Testis (tissue), 2 donors: ENCODE measurements at regions not wholly inside any gene's neighbourhood (a gene's known extent, or its start where the extent isn't known, plus 50 kb on each side); places are given as distances from the start of the nearest gene placed in this dataset.
A peak's percentile ranks its signal among the peaks of the same experiment; 100 is the strongest.

Source experiments
- DNase-seq: peaks from one replicate; pipeline ENCODE4 v3.0.0-alpha.2; 2019
- H3K27ac ChIP-seq, 2 donors: fragments of 200-600 bp; sonication (generic); one replicate each; pipeline ENCODE4 v1.5.1; 2019
- H3K27me3 ChIP-seq: fragments of 200-600 bp; sonication (generic); one replicate; pipeline ENCODE4 v1.5.1; 2019
- H3K36me3 ChIP-seq: fragments of 200-600 bp; sonication (generic); one replicate; pipeline ENCODE4 v1.5.1; 2017; ENCODE audit warnings: low read depth; ENCODE audit errors: missing control alignments
- H3K4me1 ChIP-seq: fragments of 200-600 bp; sonication (generic); one replicate; pipeline ENCODE4 v1.5.1; 2019
- H3K4me3 ChIP-seq, 2 donors: fragments of 200-600 bp; sonication (generic); one replicate each; pipeline ENCODE4 v1.5.1; 2017 to 2019
- H3K9me3 ChIP-seq: fragments of 200-600 bp; sonication (generic); one replicate; pipeline ENCODE4 v1.5.1; 2017
- POLR2A ChIP-seq: fragments of 450-650 bp; IDR thresholded peaks from one replicate; pipeline ENCODE4 v1.6.1; 2017; ENCODE audit warnings: antibody characterized with exemption, mild to moderate bottlenecking, moderate library complexity
- WGBS, 2 donors: methylation state at CpG; one replicate each; pipeline ENCODE4 v1.1.5; 2018; 5-methylcytosine and 5-hydroxymethylcytosine counted together
- intact Hi-C: fragments of 100-400 bp; cut with DNase I; formaldehyde crosslinking; loops from one replicate; pipeline ENCODE4 v1.15.1; 2023; ENCODE audit warnings: low total_unique reads
- TF ChIP-seq, protein P1 (sequence below), 3 experiments: fragments of 450-650 bp in 2 of 3; fragments of 200-600 bp in 1 of 3; sonication (generic) in 1 of 3; IDR thresholded peaks; one replicate each; pipeline ENCODE4 v1.5.1; 2016 to 2019; ENCODE audit warnings: antibody characterized with exemption in 3 of 3, mild to moderate bottlenecking in 2 of 3, moderate library complexity in 1 of 3

DNA sequence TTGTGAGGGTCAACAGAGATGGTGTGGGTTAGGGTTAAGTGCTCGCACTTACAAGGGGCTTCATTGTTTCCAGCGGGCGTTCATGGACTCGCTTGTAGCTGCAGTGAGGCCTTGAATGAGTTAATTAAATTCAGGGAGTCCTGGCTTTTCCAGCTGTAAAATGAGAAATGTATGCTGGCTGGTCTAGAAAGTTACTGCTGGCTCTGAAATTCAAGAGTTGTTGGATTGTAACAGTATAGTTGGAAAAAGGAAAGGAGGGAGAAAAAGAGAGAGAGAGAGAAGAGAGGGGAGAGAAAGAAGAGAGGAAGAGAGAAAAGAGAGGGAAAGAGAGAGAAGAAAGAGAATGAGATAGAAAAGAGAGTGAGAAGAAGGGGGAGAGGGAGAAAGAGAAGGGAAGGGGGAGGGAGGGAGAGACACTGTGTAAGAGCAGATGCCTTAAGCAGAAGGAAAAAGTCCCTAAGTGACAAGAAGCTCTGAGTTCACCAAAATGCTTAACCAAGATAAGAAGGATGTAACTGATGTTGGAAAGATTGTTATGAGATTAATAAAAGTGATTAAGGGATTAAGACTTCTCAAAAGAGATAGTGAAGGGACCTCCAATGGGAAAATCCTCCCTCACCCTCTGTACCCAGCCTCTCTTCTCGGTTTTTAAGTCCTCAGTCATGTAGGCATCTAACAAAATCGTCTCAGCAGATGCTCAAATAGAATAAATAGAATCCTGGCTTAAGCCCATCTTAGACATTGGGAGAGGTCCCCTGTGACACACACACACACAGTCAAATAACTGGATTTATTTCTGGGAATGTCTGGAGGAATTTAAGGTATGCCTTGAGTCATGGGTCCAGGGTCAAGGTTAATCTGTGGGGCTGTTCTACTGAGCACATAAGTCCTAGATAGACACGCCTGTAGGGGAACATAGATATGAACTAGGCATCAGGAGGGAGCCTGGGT is 477.9 kb downstream of the MIAT start:
- no peak for TF ChIP-seq POLR2A
- TF ChIP-seq, protein P1, sequence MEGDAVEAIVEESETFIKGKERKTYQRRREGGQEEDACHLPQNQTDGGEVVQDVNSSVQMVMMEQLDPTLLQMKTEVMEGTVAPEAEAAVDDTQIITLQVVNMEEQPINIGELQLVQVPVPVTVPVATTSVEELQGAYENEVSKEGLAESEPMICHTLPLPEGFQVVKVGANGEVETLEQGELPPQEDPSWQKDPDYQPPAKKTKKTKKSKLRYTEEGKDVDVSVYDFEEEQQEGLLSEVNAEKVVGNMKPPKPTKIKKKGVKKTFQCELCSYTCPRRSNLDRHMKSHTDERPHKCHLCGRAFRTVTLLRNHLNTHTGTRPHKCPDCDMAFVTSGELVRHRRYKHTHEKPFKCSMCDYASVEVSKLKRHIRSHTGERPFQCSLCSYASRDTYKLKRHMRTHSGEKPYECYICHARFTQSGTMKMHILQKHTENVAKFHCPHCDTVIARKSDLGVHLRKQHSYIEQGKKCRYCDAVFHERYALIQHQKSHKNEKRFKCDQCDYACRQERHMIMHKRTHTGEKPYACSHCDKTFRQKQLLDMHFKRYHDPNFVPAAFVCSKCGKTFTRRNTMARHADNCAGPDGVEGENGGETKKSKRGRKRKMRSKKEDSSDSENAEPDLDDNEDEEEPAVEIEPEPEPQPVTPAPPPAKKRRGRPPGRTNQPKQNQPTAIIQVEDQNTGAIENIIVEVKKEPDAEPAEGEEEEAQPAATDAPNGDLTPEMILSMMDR (IDR thresholded peaks at IDR 0.05) = no peak
- H3K27me3 ChIP-seq = no peaks in the 10 kb centered on the region
- no peaks in the 10 kb centered on the region for H3K9me3 ChIP-seq
- no peak overlapping the region for H3K27ac ChIP-seq
- DNase-seq = no peak
- H3K4me3 ChIP-seq = no peak overlapping the region
- H3K4me1 ChIP-seq = peaks cover 8% of the 10 kb centered on the region
- H3K36me3 ChIP-seq = no peaks in the 10 kb centered on the region
- intact Hi-C loops = no loop called here
- WGBS, 2 donors = 73 to 74% methylated on average over 7 of the region's 7 CpGs

DNA sequence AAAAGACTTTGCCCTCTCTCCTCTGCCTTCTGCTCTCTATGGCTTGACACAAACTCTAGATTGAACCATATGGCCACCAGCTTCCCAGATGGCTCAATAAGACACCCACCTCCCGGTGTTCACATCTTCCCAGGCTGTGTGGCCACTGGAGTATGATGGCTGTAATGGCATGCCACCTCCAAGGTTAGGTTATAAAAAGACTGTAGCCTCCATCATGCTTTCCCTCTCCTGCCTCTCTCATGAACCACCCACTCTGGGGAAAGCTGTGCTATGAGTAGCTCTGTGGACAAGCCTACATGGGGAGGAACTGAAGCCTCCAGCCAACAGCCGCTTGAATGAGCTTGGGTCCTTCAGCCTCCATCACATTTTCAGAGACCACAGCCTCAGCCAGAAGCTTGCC is 479.2 kb downstream of the MIAT start:
- no peak for DNase-seq
- TF ChIP-seq POLR2A = no peak
- TF ChIP-seq, protein P1 (IDR thresholded peaks at IDR 0.05) = no peak
- Histone ChIP-seq H3K4me3 (no peak overlapping the region), H3K27ac (no peak overlapping the region), H3K27me3 (no peaks in the 10 kb centered on the region), H3K9me3 (no peaks in the 10 kb centered on the region), H3K4me1 (peaks cover 8% of the 10 kb centered on the region), H3K36me3 (no peaks in the 10 kb centered on the region)
- intact Hi-C loops = no loop called here
- 93 to 94% methylated on average over 1 to 2 of the region's 2 CpGs for WGBS, 2 donors

DNA sequence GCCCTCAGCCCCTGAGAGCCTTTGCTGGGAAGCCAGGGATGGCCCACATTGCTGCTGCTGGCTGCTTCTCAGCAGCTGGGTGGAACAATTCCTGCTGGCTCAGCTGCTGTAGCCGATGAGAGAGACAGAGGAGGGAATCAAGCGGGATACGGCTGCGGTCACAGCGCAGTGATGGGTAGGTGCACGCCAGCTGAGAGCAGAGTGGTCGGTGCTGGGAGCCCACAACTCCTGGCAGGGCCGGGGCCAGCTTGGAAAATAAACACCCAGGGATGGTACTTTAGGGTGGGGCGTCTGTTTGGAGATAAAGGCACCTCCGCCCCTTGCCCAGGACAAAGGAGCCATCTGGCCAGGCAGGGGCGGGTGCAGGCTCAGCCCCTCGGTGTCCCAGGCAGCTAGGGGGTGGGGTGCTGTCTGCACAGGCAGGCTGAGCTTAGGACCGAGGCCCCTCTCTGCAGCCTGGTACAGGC is 480.5 kb downstream of the MIAT start:
- Histone ChIP-seq H3K27me3 (no peaks in the 10 kb centered on the region), H3K4me3 (no peak overlapping the region), H3K4me1 (peaks cover 8% of the 10 kb centered on the region), H3K9me3 (no peaks in the 10 kb centered on the region), H3K27ac (no peak overlapping the region), H3K36me3 (no peaks in the 10 kb centered on the region)
- peak; percentile 47 for DNase-seq
- TF ChIP-seq POLR2A = no peak
- TF ChIP-seq, protein P1 (IDR thresholded peaks at IDR 0.05) = no peak
- intact Hi-C loops = no loop called here
- WGBS, 2 donors = 50 to 56% methylated on average over 10 to 13 of the region's 13 CpGs

DNA sequence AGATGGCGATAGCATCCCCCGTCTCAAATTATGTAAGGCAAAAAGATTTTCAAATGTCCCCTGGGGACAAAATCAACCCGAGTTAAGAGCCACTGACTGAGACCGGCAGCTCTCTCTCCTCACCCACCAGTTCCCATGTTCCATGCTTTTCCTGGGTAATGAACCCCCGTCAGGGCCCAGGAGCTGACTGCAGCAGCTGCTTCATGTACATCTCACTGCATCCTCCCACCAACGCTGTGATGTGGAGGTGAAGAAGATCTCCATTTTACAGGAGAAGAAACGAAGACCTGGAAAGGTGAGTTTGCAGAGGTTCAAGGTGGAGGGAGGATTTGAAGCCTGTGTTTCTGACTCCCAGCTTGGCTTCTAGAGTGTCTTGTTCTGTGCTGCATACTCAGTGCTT is 481.1 kb downstream of the MIAT start:
- Histone ChIP-seq H3K9me3 (no peaks in the 10 kb centered on the region), H3K27me3 (no peaks in the 10 kb centered on the region), H3K4me3 (no peak overlapping the region), H3K27ac (no peak overlapping the region), H3K4me1 (peaks cover 8% of the 10 kb centered on the region), H3K36me3 (no peaks in the 10 kb centered on the region)
- TF ChIP-seq, protein P1 (IDR thresholded peaks at IDR 0.05) = no peak
- TF ChIP-seq POLR2A = no peak
- no peak for DNase-seq
- intact Hi-C loops = no loop called here
- 83 to 85% methylated on average over 7 of the region's 7 CpGs for WGBS, 2 donors
